ENCODE measurements at regions not wholly inside any gene's neighbourhood (a gene's known extent, or its start where the extent isn't known, plus 50 kb on each side); places are given as distances from the start of the nearest gene placed in this dataset.

GRCh38 chr18:46250084-46250811, 146.1 kb downstream of the HAUS1 start:
- peak; percentile 92 for ATAC-seq
- TF ChIP-seq ZNF565 (CRISPR knock-in tag; conservative IDR thresholded peaks at IDR 0.05; ENCODE audit: low read depth): no peak
- peak; percentile 79; the same call in 1 of the 2 replicates for TF ChIP-seq CSDC2 (CRISPR knock-in tag; IDR thresholded peaks at IDR 0.05)
- no peak for TF ChIP-seq ESRRG (CRISPR knock-in tag; IDR thresholded peaks at IDR 0.05)
- no peak for TF ChIP-seq PATZ1 (CRISPR knock-in tag; IDR thresholded peaks at IDR 0.05; ENCODE audit: borderline replicate concordance)
- TF ChIP-seq RARB (CRISPR knock-in tag; IDR thresholded peaks at IDR 0.05): no peak

GRCh38 chr18:46250812-46251173, 146.6 kb downstream of the HAUS1 start:
- TF ChIP-seq PATZ1 (CRISPR knock-in tag; IDR thresholded peaks at IDR 0.05; ENCODE audit: borderline replicate concordance) (no peak), CREB5 (CRISPR knock-in tag; IDR thresholded peaks at IDR 0.05; ENCODE audit: low read depth) (no peak), ISL1 (CRISPR knock-in tag; IDR thresholded peaks at IDR 0.05) (no peak), TOX (CRISPR knock-in tag; IDR thresholded peaks at IDR 0.05; ENCODE audit: borderline replicate concordance) (no peak), SNAI2 (CRISPR knock-in tag; IDR thresholded peaks at IDR 0.05) (no peak), ZC3H10 (CRISPR knock-in tag; IDR thresholded peaks at IDR 0.05) (no peak), TSHZ2 (CRISPR knock-in tag; IDR thresholded peaks at IDR 0.05) (no peak), ESRRG (CRISPR knock-in tag; IDR thresholded peaks at IDR 0.05) (no peak), GLIS3 (CRISPR knock-in tag; IDR thresholded peaks at IDR 0.05) (no peak), ZFP30 (CRISPR knock-in tag; IDR thresholded peaks at IDR 0.05) (no peak)
- no peak; the same call in 2 of the 3 replicates for ATAC-seq

DNA sequence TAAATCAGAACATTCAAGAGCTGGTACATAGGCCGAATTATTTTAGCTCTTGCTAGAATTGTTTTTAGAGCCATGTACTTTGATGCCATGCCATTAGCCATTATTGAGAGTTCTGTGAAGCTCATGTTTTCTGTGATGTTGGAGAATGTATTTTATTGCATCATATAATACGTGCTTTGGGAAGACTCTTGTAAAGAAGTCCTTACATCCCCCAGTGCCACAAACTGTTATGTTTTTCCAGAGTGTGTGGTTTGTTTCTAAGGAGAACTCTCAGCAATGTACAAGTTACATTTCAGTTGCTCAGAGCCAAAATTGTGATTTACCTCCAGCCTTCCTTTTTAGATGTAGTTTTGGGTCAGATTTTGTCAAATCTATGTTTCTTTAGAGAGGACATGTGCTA, 148.6 kb downstream of the HAUS1 start:
- no peak for ATAC-seq
- no peak for TF ChIP-seq OSR1 (CRISPR knock-in tag; IDR thresholded peaks at IDR 0.05)
- no peak for TF ChIP-seq CSRNP3 (CRISPR knock-in tag; IDR thresholded peaks at IDR 0.05)
- TF ChIP-seq PPARA (CRISPR knock-in tag; IDR thresholded peaks at IDR 0.05; ENCODE audit: borderline replicate concordance): no peak
- TF ChIP-seq RARB (CRISPR knock-in tag; IDR thresholded peaks at IDR 0.05): no peak
- TF ChIP-seq ZNF8 (CRISPR knock-in tag; IDR thresholded peaks at IDR 0.05): no peak
- no peak for TF ChIP-seq ZFP30 (CRISPR knock-in tag; IDR thresholded peaks at IDR 0.05)
- no peak for TF ChIP-seq PATZ1 (CRISPR knock-in tag; IDR thresholded peaks at IDR 0.05; ENCODE audit: borderline replicate concordance)
- no peak for TF ChIP-seq TCF4 (CRISPR knock-in tag; IDR thresholded peaks at IDR 0.05; ENCODE audit: borderline replicate concordance)
- no peak for TF ChIP-seq ZC3H10 (CRISPR knock-in tag; IDR thresholded peaks at IDR 0.05)
- TF ChIP-seq ZFP3 (CRISPR knock-in tag; IDR thresholded peaks at IDR 0.05): no peak
- no peak for TF ChIP-seq TSHZ2 (CRISPR knock-in tag; IDR thresholded peaks at IDR 0.05)
- TF ChIP-seq CSDC2 (CRISPR knock-in tag; IDR thresholded peaks at IDR 0.05): no peak
- no peak for TF ChIP-seq SNAI2 (CRISPR knock-in tag; IDR thresholded peaks at IDR 0.05)
- TF ChIP-seq POU6F1 (CRISPR knock-in tag; IDR thresholded peaks at IDR 0.05; ENCODE audit: borderline replicate concordance, low read depth): no peak
- TF ChIP-seq ISL1 (CRISPR knock-in tag; IDR thresholded peaks at IDR 0.05): no peak
- no peak for TF ChIP-seq GLIS3 (CRISPR knock-in tag; IDR thresholded peaks at IDR 0.05)
- TF ChIP-seq ESRRG (CRISPR knock-in tag; IDR thresholded peaks at IDR 0.05): no peak

Data from SK-N-SH treated with all-trans-retinoic acid at 6 μM for 48 hours (cell line).